GM12878 (cell line): ENCODE measurements at regions not wholly inside any gene's neighbourhood (a gene's known extent, or its start where the extent isn't known, plus 50 kb on each side); places are given as distances from the start of the nearest gene placed in this dataset.

Source experiments
- BCLAF1 ChIP-seq: fragments of 450-650 bp; IDR thresholded peaks from 2 replicates; pipeline ENCODE4 v1.6.1; 2017; ENCODE audit warnings: antibody characterized with exemption, mild to moderate bottlenecking, moderate library complexity
- IRF4 ChIP-seq: IDR thresholded peaks from 2 replicates; pipeline ENCODE4 v1.6.1; 2011; ENCODE audit warnings: low read depth, low read length
- NRF1 ChIP-seq: conservative IDR thresholded peaks from 2 replicates; pipeline ENCODE4 v1.6.1; 2011; ENCODE audit warnings: mild to moderate bottlenecking, low read depth, low read length, improper control_type of control experiment
- POU2F2 ChIP-seq: IDR thresholded peaks from 3 replicates; pipeline ENCODE4 v1.6.1; 2011; ENCODE audit warnings: low read depth, mild to moderate bottlenecking, low read length, borderline replicate concordance
- PRDM15 ChIP-seq: fragments of 450-650 bp; formaldehyde crosslinking; IDR thresholded peaks from 2 replicates; pipeline ENCODE4 v1.4.0; 2020; ENCODE audit warnings: mild to moderate bottlenecking, moderate library complexity
- SMAD5 ChIP-seq: IDR thresholded peaks from 2 replicates; pipeline ENCODE4 v1.6.1; 2016; ENCODE audit warnings: antibody characterized with exemption, low read depth

GRCh38 chrX:65588795-65589194 lies 54.2 kb upstream of the LAS1L start (continued):
- TF ChIP-seq PRDM15 (CRISPR knock-in tag) (no peak), POU2F2 (no peak), NRF1 (no peak), SMAD5 (no peak), IRF4 (no peak), BCLAF1 (no peak)
